Eye (tissue), 1 donor: ENCODE measurements at regions not wholly inside any gene's neighbourhood (a gene's known extent, or its start where the extent isn't known, plus 50 kb on each side); places are given as distances from the start of the nearest gene placed in this dataset.

Experiments
- DNase-seq: peaks from one replicate; pipeline ENCODE4 v3.0.0-alpha.2; 2015

DNA sequence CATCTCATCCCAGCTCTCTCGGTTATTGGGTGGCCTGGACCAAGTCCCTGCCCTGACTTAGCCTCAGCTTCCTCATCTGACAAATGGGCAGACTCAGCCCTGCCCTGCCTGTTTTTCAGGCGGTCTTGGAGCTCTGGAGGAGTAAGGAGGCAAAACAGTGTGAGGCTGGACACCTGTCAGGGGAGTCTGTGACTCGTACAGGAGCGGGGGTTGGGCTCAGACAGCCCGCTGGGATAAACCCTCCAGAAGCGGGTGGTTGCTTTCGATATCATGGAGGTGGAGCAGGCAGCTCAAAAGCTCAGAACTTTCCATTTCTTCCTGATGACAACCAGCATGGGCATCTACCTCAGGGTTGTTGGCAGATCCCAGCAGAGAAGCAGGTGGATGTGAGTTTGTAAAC is 72.9 kb upstream of the GGTA1 start:
- no peak for DNase-seq

DNA sequence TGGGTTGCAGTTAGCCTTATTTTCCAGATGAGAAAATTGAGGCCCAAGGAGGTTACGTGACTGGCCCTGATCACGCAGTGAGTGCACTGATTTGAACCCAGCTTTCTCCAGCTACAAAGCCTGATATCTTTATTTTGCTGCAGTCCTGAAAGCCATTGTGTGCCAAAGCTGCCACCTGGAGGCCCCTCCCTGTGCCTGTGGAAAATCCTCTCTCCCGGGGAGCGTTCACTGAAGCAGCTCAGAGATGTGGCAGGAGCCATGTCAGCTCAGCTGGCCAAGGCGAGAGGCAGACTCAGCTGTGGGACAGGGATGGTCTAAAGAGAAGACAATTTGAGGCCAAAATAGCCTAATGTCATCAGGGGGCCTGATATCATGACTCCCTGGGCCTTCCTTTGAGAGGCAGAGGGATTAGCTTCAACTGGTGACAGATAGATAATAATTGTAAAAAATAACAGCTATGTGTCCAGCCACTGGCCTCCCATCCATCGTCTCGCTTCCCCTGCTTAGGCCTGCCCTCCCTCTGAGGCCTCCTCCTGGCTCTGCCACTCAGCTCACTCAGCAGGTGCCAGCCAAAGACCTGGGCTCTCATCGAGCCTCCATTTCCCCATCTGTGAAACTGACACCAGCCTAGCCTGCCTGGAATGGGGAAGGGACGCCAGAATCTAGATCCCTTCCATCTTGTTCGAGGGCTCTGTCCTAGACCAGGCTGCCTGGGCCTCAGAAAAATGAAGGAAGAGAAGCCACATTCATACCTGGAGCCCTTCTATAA is 74.3 kb upstream of the GGTA1 start:
- DNase-seq = peak; percentile 57

- DNase-seq = peak; percentile 94
Observed at GRCh38 chr9:121574774-121575519, 75.3 kb upstream of the GGTA1 start.

- peak; percentile 33 for DNase-seq
Observed at GRCh38 chr9:121576281-121577075, 75.0 kb upstream of the DAB2IP start.

DNA sequence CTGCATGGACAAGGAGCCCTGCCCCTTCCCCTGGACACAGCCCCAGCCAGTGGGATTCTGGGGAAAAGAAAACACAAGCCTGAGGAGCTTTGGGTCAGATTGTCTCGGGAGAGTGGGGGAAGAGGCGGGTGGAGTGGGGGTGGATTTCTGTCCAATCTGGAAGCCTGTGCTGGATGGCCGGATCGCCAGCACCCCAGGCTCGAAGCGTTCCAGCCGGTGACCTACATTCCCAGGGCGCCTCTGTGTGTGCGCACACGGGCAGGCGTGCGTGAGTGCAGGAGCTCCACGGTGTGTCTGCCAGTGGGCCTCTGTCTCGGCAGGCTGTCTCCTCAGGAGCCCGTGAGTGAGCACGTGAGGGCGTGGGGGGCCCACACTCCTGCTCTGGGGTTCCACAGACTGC is 74.3 kb upstream of the DAB2IP start:
- peak; percentile 86 for DNase-seq

DNA sequence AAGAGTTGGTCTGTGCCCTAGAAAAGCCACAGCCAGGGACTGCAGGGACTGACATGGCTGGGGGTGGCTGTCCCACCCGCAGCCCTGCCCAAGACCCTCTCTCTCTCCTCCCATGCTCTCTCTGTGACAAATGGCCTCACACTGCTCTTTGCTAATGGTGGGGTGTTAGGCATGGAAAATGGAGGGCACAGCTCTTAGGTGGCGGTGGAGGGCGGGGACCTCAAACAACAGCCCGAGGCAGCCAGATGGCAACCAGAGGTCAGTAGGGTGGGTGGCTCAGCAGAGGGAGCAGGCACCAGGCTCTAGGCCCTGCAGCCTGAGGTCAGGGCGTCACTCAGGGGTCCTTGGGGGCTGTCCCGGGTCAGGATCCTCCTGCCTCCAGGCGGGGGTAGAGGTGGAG is 73.9 kb upstream of the DAB2IP start:
- DNase-seq = peak; percentile 71

DNA sequence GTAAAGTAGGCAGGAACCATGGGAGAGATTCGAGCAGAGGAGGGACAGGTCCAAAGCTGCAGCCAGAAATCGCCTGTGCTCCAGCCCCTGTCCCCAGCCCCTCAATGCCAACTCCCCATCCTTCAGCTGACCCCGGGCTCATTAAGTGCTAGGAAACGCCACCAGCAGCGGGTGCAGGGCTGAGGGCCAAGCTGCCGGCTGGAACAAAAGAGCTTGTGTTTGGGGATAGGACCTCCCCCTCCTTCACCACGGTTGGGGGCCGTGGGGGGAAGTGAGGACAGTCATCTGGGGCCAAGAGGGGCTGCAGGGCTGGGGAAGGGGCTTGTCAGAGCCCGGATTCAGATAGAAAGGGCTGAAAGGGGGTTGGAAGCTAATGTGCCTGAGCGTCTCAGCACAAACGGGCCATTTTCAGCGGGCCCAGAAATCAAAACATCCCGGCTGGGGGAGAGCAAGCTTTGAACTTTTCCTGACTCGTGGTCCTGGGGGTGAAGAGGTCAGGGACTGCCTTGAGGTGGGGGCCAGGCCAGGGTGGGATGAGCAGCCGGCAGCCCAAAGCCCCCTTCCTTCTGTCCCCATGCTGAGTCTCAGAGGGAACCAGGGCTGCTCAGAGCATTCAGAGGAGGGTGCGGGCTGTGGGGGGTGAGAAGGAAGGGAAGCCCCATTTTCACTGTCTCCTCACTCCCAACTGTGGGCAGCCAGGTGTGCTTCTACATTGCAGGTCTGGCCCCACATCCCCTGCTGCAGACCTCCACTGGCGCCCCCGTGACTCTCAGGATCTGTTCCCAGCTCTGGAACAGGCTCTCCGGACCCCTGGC is 69.4 kb upstream of the DAB2IP start:
- DNase-seq = peak; percentile 94

GRCh38 chr9:121582641-121583040 is 68.8 kb upstream of the DAB2IP start:
- peak; percentile 38 for DNase-seq

GRCh38 chr9:121584421-121584820 is 67.0 kb upstream of the DAB2IP start:
- no peak for DNase-seq

GRCh38 chr9:121587863-121588262 is 63.6 kb upstream of the DAB2IP start:
- DNase-seq = no peak

- DNase-seq = no peak
Observed at GRCh38 chr9:121589986-121590385, 61.4 kb upstream of the DAB2IP start.

GRCh38 chr9:121592265-121592664 is 59.2 kb upstream of the DAB2IP start:
- no peak for DNase-seq

GRCh38 chr9:121593066-121593465 is 58.4 kb upstream of the DAB2IP start:
- DNase-seq = no peak

- no peak for DNase-seq
Observed at GRCh38 chr9:121596515-121596914, 54.9 kb upstream of the DAB2IP start.

DNA sequence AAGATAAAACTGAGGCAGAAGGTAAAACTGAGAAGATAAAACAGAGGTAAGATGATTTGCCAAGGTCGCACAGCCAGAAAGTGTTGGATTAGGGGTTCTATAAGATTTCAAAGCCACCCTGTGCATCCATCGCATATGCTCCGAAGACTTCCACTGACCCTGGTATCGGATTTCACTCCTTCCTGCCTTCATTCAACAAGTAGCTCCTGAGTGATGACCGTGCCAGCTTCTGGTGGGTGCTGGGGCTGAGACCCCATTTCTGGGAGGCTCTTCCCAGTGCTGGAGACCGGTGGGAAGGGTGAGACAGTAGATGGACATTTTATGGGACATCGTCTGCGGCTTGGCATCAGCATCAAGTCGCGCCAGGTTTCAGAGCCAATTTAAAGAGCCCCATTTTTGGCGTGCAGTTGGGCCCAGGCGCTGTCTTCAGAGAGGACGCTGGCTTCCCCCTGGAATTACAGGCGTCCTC is 53.7 kb upstream of the DAB2IP start:
- DNase-seq = no peak

- peak; percentile 93 for DNase-seq
Observed at GRCh38 chr9:121598167-121598964, 53.1 kb upstream of the DAB2IP start.

GRCh38 chr9:121598965-121599871 is 52.2 kb upstream of the DAB2IP start:
- DNase-seq = peak; percentile 85

- peak; percentile 61 for DNase-seq
Observed at GRCh38 chr9:121599872-121600585, 51.4 kb upstream of the DAB2IP start.

DNA sequence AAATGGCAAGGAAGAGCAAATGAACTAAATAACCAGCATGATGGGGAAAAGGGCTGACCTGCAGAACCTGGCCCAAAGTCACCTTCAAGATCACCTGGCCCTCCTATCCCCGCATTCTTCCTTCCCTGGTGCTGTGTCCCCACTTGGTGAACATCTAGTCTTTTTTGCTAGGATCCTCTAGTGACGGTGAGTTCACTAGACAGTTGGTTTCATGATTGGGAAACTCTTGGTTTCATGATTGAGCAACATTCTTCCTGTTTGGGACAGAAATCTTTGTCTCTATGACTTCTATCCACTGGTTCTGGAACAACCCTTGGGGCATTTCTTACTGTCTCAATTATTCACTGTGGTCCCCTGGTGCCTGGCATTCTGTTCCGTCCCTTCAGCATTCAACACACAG is 50.2 kb upstream of the DAB2IP start:
- no peak for DNase-seq
